K562 (cell line): ENCODE measurements at regions not wholly inside any gene's neighbourhood (a gene's known extent, or its start where the extent isn't known, plus 50 kb on each side); places are given as distances from the start of the nearest gene placed in this dataset.

Source experiments
- ATAC-seq: fragments of 200-7000 bp; cut with Tn5 transposase; 3 replicates; pipeline ENCODE4 v1.9.1; 2020; ENCODE audit warnings: moderate library complexity
- BruUV-seq: library from RNA; stranded (reverse); fragments of 400-500 nt; replicated peaks from 2 replicates; lab custom pipeline; 2021; lab: Mats Ljungman, UMichigan
- CTCF ChIA-PET: fragments of 300-600 bp; formaldehyde crosslinking; extraction: SDS; loops from one replicate; lab custom pipeline; 2021; ENCODE audit warnings: low intra/inter-chr PET ratio; lab: Yijun Ruan, JAX
- POLR2A ChIA-PET: fragments of 300-600, 350-650 bp; sonication (Branson Sonifier 250); formaldehyde crosslinking; extraction: SDS; loops from one replicate; lab custom pipeline; 2021; ENCODE audit warnings: antibody characterized with exemption, inconsistent platforms; lab: Yijun Ruan, JAX
- DNase-seq, 4 experiments: peaks; one replicate each; pipeline versions ENCODE4 v3.0.0 to v3.0.0-alpha.2; 2011 to 2018; ENCODE audit warnings: low spot score in 3 of 4, mixed read lengths in 3 of 4; ENCODE audit errors: extremely low read depth in 1 of 4
- FAIRE-seq: peaks from 2 replicates; lab custom pipeline; 2011; peaks lifted over from hg19 to GRCh38; lab: Jason Lieb, UNC
- H2AFZ ChIP-seq: 2 replicates; pipeline ENCODE4 v1.6.0; 2011; ENCODE audit warnings: low read depth, low read length, control low read depth, inconsistent platforms
- H3K27ac ChIP-seq: fragments of 200-600 bp; 3 replicates; pipeline ENCODE4 v1.8.0; 2011; ENCODE audit warnings: low read depth, mild to moderate bottlenecking, control low read depth, inconsistent platforms, low read length, moderate library complexity, mixed read lengths; ENCODE audit errors: extremely low read depth
- H3K27me3 ChIP-seq, 2 experiments: fragments of 300-600 bp in 1 of 2; 2 replicates in 1 of 2; 3 replicates in 1 of 2; pipeline versions ENCODE4 v1.6.0 to v1.8.0; 2011; ENCODE audit warnings: inconsistent platforms in 2 of 2, low read length in 2 of 2, mild to moderate bottlenecking in 1 of 2, mixed read lengths in 1 of 2, moderate library complexity in 1 of 2; ENCODE audit not compliant: control insufficient read depth in 2 of 2, insufficient read depth in 2 of 2
- H3K36me3 ChIP-seq: fragments of 300-600 bp; 3 replicates; pipeline ENCODE4 v1.8.0; 2011; ENCODE audit warnings: mild to moderate bottlenecking, low read length, inconsistent platforms; ENCODE audit not compliant: control insufficient read depth, insufficient read depth
- H3K4me1 ChIP-seq, 2 experiments: fragments of 200-600 bp in 1 of 2; replicated peaks in 1 of 2; 2 replicates in 1 of 2; 3 replicates in 1 of 2; pipeline versions ENCODE4 v1.5.1 to v1.8.0; 2011; ENCODE audit warnings: inconsistent platforms in 2 of 2, low read length in 2 of 2, mild to moderate bottlenecking in 1 of 2, mixed read lengths in 1 of 2, moderate library complexity in 1 of 2; ENCODE audit not compliant: control insufficient read depth in 2 of 2, insufficient read depth in 2 of 2
- H3K4me2 ChIP-seq: 2 replicates; pipeline ENCODE4 v1.6.1; 2011; ENCODE audit warnings: low read length, control low read depth, inconsistent platforms, mixed read lengths; ENCODE audit not compliant: insufficient read depth
- H3K4me3 ChIP-seq: fragments of 200-600 bp; sonication (generic), shearing (Covaris generic); 2 replicates; pipeline ENCODE4 v1.5.1; 2016; ENCODE audit warnings: control low read depth, inconsistent platforms
- H3K79me2 ChIP-seq: fragments of 200-600 bp; 3 replicates; pipeline ENCODE4 v1.8.0; 2011; ENCODE audit warnings: low read length, inconsistent platforms; ENCODE audit not compliant: control insufficient read depth, insufficient read depth
- H3K9ac ChIP-seq, 2 experiments: 2 replicates each; pipeline versions ENCODE4 v1.6.0 to v1.6.1; 2011; ENCODE audit warnings: low read depth in 2 of 2, low read length in 2 of 2, control low read depth in 1 of 2, inconsistent platforms in 1 of 2, mild to moderate bottlenecking in 1 of 2, mixed read lengths in 1 of 2; ENCODE audit not compliant: insufficient read depth in 1 of 2
- H3K9me1 ChIP-seq: one replicate; pipeline ENCODE4 v1.6.0; 2011; ENCODE audit warnings: inconsistent platforms, mild to moderate bottlenecking, low read length, moderate library complexity; ENCODE audit not compliant: control insufficient read depth, insufficient read depth
- H3K9me3 ChIP-seq: replicated peaks from 2 replicates; pipeline ENCODE4 v1.5.1; 2011; ENCODE audit warnings: low read depth, low read length, inconsistent platforms; ENCODE audit not compliant: control insufficient read depth, insufficient read depth
- H4K20me1 ChIP-seq: replicated peaks from 2 replicates; pipeline ENCODE4 v1.6.1; 2011; ENCODE audit warnings: low read length, inconsistent platforms, mixed read lengths; ENCODE audit not compliant: control insufficient read depth, insufficient read depth
- CBX5 ChIP-seq: IDR thresholded peaks from 2 replicates; pipeline ENCODE4 v1.6.1; 2014; ENCODE audit warnings: low read depth, borderline replicate concordance
- ERF ChIP-seq: fragments of 450-650 bp; formaldehyde crosslinking; IDR thresholded peaks from 2 replicates; pipeline ENCODE4 v1.4.0; 2020; ENCODE audit warnings: mild to moderate bottlenecking, mixed read lengths
- FOXJ2 ChIP-seq: fragments of 200-800 bp; sonication (Bioruptor generic); IDR thresholded peaks from 2 replicates; pipeline ENCODE4 v1.6.1; 2016; ENCODE audit warnings: missing genetic modification characterization, missing compliant biosample characterization
- FOXK2 ChIP-seq, 2 experiments: fragments of 450-650 bp; IDR thresholded peaks in 1 of 2; conservative IDR thresholded peaks in 1 of 2; 2 replicates each; pipeline ENCODE4 v1.6.1; 2016; ENCODE audit warnings: low read depth in 2 of 2, mild to moderate bottlenecking in 1 of 2
- FUS ChIP-seq: fragments of 200-400 bp; formaldehyde crosslinking; optimal IDR thresholded peaks from 2 replicates; pipeline ENCODE3; 2017; ENCODE audit warnings: low read depth, low read length
- HNRNPUL1 ChIP-seq: fragments of 200-400 bp; formaldehyde crosslinking; IDR thresholded peaks from 2 replicates; pipeline ENCODE4 v1.6.1; 2017; ENCODE audit warnings: low read length
- KLF16 ChIP-seq: IDR thresholded peaks from 2 replicates; pipeline ENCODE4 v1.6.1; 2016; ENCODE audit warnings: antibody characterized with exemption
- MAFG ChIP-seq: fragments of 450-650 bp; conservative IDR thresholded peaks from 2 replicates; pipeline ENCODE4 v1.6.1; 2016; ENCODE audit warnings: missing genetic modification characterization, missing compliant biosample characterization
- MNT ChIP-seq, 2 experiments: fragments of 450-650 bp; conservative IDR thresholded peaks; 2 replicates each; pipeline ENCODE4 v1.6.1; 2017; ENCODE audit warnings: mild to moderate bottlenecking in 2 of 2, moderate library complexity in 2 of 2
- NR1H2 ChIP-seq: sonication (generic); formaldehyde crosslinking; IDR thresholded peaks from 2 replicates; pipeline ENCODE4 v1.4.0; 2020; ENCODE audit warnings: mild to moderate bottlenecking, missing genetic modification reagents
- NR2F6 ChIP-seq: fragments of 450-650 bp; formaldehyde crosslinking; IDR thresholded peaks from 2 replicates; pipeline ENCODE4 v1.4.0; 2020; ENCODE audit warnings: mild to moderate bottlenecking
- STAT5A ChIP-seq: IDR thresholded peaks from 2 replicates; pipeline ENCODE4 v1.6.1; 2012; ENCODE audit warnings: low read length, inconsistent platforms, borderline replicate concordance
- TCF15 ChIP-seq: fragments of 250-450 bp; sonication (Bioruptor Pico); IDR thresholded peaks from 2 replicates; pipeline ENCODE4 v1.8.0; 2022; ENCODE audit warnings: moderate library complexity, mild to moderate bottlenecking, inconsistent platforms
- ZFPM2 ChIP-seq: fragments of 250-450 bp; sonication (Bioruptor Pico); IDR thresholded peaks from 2 replicates; pipeline ENCODE4 v1.5.1; 2022; ENCODE audit warnings: mild to moderate bottlenecking
- ZNF253 ChIP-seq: fragments of 250-450 bp; sonication (Bioruptor Pico); conservative IDR thresholded peaks from 2 replicates; pipeline ENCODE4 v1.6.1; 2021; ENCODE audit warnings: mild to moderate bottlenecking
- ZNF316 ChIP-seq: fragments of 450-650 bp; IDR thresholded peaks from 2 replicates; pipeline ENCODE4 v1.6.1; 2016
- ZNF586 ChIP-seq: fragments of 450-650 bp; formaldehyde crosslinking; conservative IDR thresholded peaks from 2 replicates; pipeline ENCODE4 v1.4.0; 2020; ENCODE audit warnings: mild to moderate bottlenecking, moderate library complexity
- ZNF830 ChIP-seq: fragments of 250-450 bp; sonication (Bioruptor Pico); IDR thresholded peaks from 2 replicates; pipeline ENCODE4 v1.5.0; 2021; ENCODE audit warnings: mild to moderate bottlenecking
- WGBS: fragments of 100-300 bp; shearing (Covaris generic); methylation state at CpG from one replicate; pipeline ENCODE4 v1.1.6; 2016; ENCODE audit warnings: low coverage, mixed read lengths; ENCODE audit not compliant: insufficient coverage; ENCODE audit errors: missing lambda C conversion rate; 5-methylcytosine and 5-hydroxymethylcytosine counted together
- in situ Hi-C: fragments of 300-500 bp; cut with MboI; formaldehyde crosslinking; loops from 4 replicates; pipeline ENCODE4 v1.15.0; 2018; ENCODE audit warnings: inconsistent platforms, mixed read lengths
- intact Hi-C: fragments of 100-400 bp; cut with micrococcal nuclease; formaldehyde crosslinking; loops from 2 replicates; pipeline ENCODE4 v1.14.2; 2022
- TF ChIP-seq, protein P1 (sequence below): fragments of 450-650 bp; IDR thresholded peaks from 2 replicates; pipeline ENCODE4 v1.7.1; 2018; ENCODE audit warnings: mild to moderate bottlenecking, low read depth; ENCODE audit not compliant: partially characterized antibody

DNA sequence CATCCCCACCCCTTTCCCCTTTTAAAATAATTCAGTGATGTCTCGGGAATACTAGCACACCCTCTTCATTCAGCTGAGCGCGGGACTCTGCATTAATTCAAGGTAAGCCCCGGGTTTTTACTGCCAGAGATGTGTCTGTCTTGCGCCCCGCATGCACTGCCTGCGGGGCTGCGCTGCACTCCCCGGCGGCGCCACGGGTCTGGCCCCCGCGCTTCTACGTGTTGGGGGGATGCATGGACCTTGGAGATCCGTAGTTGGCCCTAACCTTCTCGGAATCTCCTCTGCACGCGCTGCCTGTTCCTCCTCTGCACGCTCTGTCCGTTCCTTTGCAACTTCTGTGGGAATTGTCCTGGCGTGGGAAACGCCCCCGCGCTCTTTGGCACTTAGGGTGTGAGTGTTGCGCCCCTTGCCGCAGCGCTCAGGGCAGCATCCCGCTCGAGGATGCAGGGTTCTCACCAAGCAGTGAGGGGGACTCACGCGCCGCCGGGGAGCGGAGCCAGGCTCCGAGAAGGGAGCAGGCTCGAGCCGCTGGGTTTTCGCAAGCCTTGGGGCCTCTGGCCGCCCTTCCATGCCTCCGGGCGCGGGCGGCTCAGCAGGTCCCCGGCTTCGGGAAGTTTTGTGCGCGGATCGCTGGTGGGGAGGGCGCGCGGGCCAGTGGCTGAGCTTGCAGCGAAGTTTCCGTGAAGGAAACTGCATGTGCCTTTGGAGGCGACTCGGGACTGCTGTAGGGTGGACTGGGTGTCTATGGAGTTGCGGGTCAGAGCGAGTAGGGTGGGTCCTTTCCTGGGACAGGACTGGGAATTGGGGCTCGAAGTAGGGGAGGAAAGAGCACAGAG, 165.1 kb upstream of the CACNA1E start:
- Histone ChIP-seq H3K9me3 (no peaks in the 10 kb centered on the region), H4K20me1 (no peaks in the 10 kb centered on the region), H3K9ac (no peak overlapping the region), H3K4me2 (no peak overlapping the region), H3K36me3 (no peaks in the 10 kb centered on the region), H2AFZ (no peak overlapping the region), H3K27ac (no peak overlapping the region), H3K79me2 (no peaks in the 10 kb centered on the region), H3K4me1 (no peaks in the 10 kb centered on the region; a peak in 1 of 5 replicates), H3K27me3 (peaks cover 18 to 24% of the 10 kb centered on the region in 2 experiments), H3K4me3 (no peak overlapping the region), H3K9me1 (no peaks in the 10 kb centered on the region)
- no peak for FAIRE-seq
- in situ Hi-C loops, result no loop called here
- BruUV-seq, result no TSS peak
- ChIA-PET POLR2A (interaction anchor here (0.7 kb wide), 1 partner anchor 52 kb away, joined by 3 read pairs; no protein-coding TSS in a partner anchor), CTCF (no interaction called here)
- no peak for DNase-seq
- ATAC-seq, result no peak
- WGBS, result 1% methylated on average over 59 of the region's 59 CpGs
- intact Hi-C loops, result no loop called here
- no peak for TF ChIP-seq ZFPM2 (CRISPR knock-in tag)
- TF ChIP-seq MAFG (tag), result no peak
- TF ChIP-seq NR2F6 (CRISPR knock-in tag), result no peak
- TF ChIP-seq STAT5A, result no peak
- no peak for TF ChIP-seq MNT (conservative IDR thresholded peaks at IDR 0.05)
- no peak for TF ChIP-seq ZNF316
- TF ChIP-seq NR1H2, result no peak
- TF ChIP-seq ZNF830 (CRISPR knock-in tag), result no peak
- TF ChIP-seq KLF16, result no peak
- TF ChIP-seq CBX5, result no peak
- no peak for TF ChIP-seq ERF (CRISPR knock-in tag)
- no peak for TF ChIP-seq ZNF586
- no peak for TF ChIP-seq TCF15 (CRISPR knock-in tag)
- TF ChIP-seq FOXK2 (conservative IDR thresholded peaks at IDR 0.05 in 1 of 2, IDR thresholded peaks at IDR 0.05 in 1 of 2; ENCODE audit: low read depth in 2 of 2), result no peak
- TF ChIP-seq FOXJ2, result no peak
- no peak for TF ChIP-seq FUS
- no peak for TF ChIP-seq HNRNPUL1
- TF ChIP-seq, protein P1, sequence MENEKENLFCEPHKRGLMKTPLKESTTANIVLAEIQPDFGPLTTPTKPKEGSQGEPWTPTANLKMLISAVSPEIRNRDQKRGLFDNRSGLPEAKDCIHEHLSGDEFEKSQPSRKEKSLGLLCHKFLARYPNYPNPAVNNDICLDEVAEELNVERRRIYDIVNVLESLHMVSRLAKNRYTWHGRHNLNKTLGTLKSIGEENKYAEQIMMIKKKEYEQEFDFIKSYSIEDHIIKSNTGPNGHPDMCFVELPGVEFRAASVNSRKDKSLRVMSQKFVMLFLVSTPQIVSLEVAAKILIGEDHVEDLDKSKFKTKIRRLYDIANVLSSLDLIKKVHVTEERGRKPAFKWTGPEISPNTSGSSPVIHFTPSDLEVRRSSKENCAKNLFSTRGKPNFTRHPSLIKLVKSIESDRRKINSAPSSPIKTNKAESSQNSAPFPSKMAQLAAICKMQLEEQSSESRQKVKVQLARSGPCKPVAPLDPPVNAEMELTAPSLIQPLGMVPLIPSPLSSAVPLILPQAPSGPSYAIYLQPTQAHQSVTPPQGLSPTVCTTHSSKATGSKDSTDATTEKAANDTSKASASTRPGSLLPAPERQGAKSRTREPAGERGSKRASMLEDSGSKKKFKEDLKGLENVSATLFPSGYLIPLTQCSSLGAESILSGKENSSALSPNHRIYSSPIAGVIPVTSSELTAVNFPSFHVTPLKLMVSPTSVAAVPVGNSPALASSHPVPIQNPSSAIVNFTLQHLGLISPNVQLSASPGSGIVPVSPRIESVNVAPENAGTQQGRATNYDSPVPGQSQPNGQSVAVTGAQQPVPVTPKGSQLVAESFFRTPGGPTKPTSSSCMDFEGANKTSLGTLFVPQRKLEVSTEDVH, result no peak
- no peak for TF ChIP-seq ZNF253 (CRISPR knock-in tag)
